Suprapubic skin (tissue), 4 donors: ENCODE measurements at regions not wholly inside any gene's neighbourhood (a gene's known extent, or its start where the extent isn't known, plus 50 kb on each side); places are given as distances from the start of the nearest gene placed in this dataset.

Experiments used
- CTCF ChIP-seq, 2 donors: fragments of 200-600 bp in 1 of 2; fragments of 450-650 bp in 1 of 2; sonication (generic) in 1 of 2; IDR thresholded peaks; one replicate each; pipeline ENCODE4 v1.5.1; 2016 to 2019; ENCODE audit warnings: antibody characterized with exemption in 2 of 2, mild to moderate bottlenecking in 1 of 2, moderate library complexity in 1 of 2
- POLR2A ChIP-seq, 2 donors: fragments of 450-650 bp; IDR thresholded peaks; one replicate each; pipeline ENCODE4 v1.6.1; 2017; ENCODE audit warnings: antibody characterized with exemption in 2 of 2, mild to moderate bottlenecking in 2 of 2, moderate library complexity in 2 of 2
- POLR2AphosphoS5 ChIP-seq, 3 donors: sonication (generic); formaldehyde crosslinking; IDR thresholded peaks; one replicate each; pipeline ENCODE4 v1.6.1; 2017; ENCODE audit warnings: antibody characterized with exemption in 3 of 3

GRCh38 chr10:60662917-60663614 lies 115.2 kb upstream of the CDK1 start:
- TF ChIP-seq CTCF (IDR thresholded peaks at IDR 0.05), result no peak
- TF ChIP-seq POLR2AphosphoS5 (IDR thresholded peaks at IDR 0.05), result no peak
- TF ChIP-seq POLR2A (IDR thresholded peaks at IDR 0.05), result no peak
